Stimulated activated naive B cell treated with anti-CD40 and anti-IgM and Interleukin-4, amounts not matched to agents 10 μg/mL and 1 μg/mL and 100 μg/mL, for 72 hours (primary cell): ENCODE measurements at regions not wholly inside any gene's neighbourhood (a gene's known extent, or its start where the extent isn't known, plus 50 kb on each side); places are given as distances from the start of the nearest gene placed in this dataset.
"Not testable (repeated sequence)": the region's sequence is repeated elsewhere in the genome, so short reads cannot be mapped to it uniquely, and the experiment has no call there.

Experiments used
- ATAC-seq, 2 donors: fragments of 150-1000 bp; cut with Tn5 transposase; replicated peaks; 2 replicates each; pipeline ENCODE4 v1.10.0; 2021; ENCODE audit warnings: moderate library complexity in 1 of 2
- DNase-seq: peaks from one replicate; pipeline ENCODE4 v3.0.0; 2021
- H3K27ac Mint-ChIP-seq: one replicate; pipeline ENCODE4 v1.8.0; 2022; ENCODE audit warnings: mild to moderate bottlenecking, mixed read lengths
- H3K27me3 Mint-ChIP-seq, 2 donors: one replicate each; pipeline ENCODE4 v1.8.0; 2022; ENCODE audit warnings: mixed read lengths in 2 of 2
- H3K36me3 Mint-ChIP-seq, 2 donors: one replicate each; pipeline ENCODE4 v1.8.0; 2022; ENCODE audit warnings: mixed read lengths in 2 of 2, mild to moderate bottlenecking in 1 of 2
- H3K4me1 Mint-ChIP-seq, 2 donors: one replicate each; pipeline ENCODE4 v1.8.0; 2022; ENCODE audit warnings: mixed read lengths in 2 of 2, mild to moderate bottlenecking in 1 of 2
- H3K4me3 Mint-ChIP-seq, 2 donors: one replicate each; pipeline ENCODE4 v1.8.0; 2022; ENCODE audit warnings: mild to moderate bottlenecking in 2 of 2, mixed read lengths in 2 of 2, moderate library complexity in 1 of 2
- H3K9me3 Mint-ChIP-seq, 2 donors: one replicate each; pipeline ENCODE4 v1.8.0; 2022; ENCODE audit warnings: mixed read lengths in 2 of 2, mild to moderate bottlenecking in 1 of 2

DNA sequence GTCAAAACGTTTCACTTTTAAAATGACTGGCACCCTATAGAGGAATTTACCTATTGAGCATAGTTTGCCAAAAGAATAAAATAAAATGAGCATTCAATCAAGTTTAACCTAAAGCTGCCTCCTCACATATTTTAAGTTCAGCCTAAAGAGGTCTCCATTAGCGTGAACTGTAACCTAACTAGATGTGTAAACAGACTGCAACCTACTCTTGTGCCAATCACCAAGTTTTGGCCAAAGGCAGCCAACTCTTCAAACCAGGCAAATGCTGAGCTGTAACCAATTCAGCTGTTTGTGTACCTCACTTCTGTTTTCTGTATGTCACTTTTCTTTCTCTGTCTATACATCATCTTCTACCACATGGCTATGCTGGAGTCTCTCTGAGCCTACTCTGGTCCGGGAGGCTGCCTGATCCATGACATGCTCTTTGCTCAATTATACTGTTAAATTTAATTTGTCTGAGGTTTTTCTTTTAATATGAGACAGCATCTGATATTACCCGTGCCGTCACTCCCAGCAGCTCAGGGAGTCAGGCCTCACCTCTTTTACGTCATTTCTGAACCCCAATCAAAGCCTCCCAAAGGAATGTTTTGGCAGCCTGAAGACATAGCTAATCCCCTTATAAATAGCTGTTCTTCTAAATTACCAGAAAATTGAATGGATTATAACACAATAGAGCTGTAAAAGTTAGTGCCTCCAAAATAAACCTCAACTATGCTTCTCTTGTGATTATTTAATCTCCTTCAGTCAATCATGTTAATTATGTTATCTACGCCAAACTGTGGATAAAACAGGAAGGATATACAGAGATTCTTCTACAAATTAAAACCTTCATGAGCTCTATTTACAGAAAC, 81.0 kb upstream of the NR5A2 start:
- H3K9me3 Mint-ChIP-seq = no peaks in the 10 kb centered on the region
- H3K36me3 Mint-ChIP-seq = no peaks in the 10 kb centered on the region
- no peak overlapping the region for H3K4me3 Mint-ChIP-seq
- DNase-seq = no peak
- no peak for ATAC-seq
- peaks cover 0 to 9% of the 10 kb centered on the region in 2 donors for H3K4me1 Mint-ChIP-seq
- no peak overlapping the region for H3K27ac Mint-ChIP-seq
- H3K27me3 Mint-ChIP-seq = peaks cover 19 to 33% of the 10 kb centered on the region in 2 donors

DNA sequence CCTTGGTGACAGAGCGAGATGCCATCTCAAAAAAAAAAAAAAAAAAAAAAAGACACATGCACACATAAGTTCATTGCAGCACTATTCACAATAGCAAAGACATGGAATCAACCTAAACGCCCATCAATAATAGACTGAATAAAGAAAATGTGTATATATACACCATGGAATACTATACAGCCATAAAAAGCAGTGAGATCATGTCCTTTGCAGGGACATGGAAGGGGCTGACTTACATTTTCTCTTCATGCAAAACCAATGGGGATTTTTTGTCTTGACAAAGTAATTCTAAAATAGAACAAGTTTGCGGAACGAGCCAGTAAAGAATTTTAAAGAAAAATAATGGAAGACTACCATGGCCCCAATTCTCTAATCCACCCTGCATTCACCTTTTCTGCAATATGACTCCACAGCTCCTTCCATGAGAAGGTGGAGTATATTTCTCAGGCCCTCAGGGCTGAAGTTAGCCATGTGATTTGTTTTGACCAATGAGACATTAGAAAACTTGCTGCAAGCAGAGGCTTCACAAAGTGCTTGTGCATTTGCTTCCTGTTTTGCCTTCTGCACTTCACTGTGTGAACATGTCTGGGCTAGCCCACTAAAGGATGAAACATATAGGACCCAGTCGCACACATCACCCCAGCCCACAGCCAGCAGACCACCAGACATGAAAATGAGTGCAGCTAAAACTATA, 78.8 kb upstream of the NR5A2 start:
- ATAC-seq (peak; percentile 29 to 49), DNase-seq (no peak)
- Mint-ChIP-seq H3K4me3 (no peak overlapping the region), H3K36me3 (no peaks in the 10 kb centered on the region), H3K27me3 (peaks cover 28 to 37% of the 10 kb centered on the region in 2 donors), H3K4me1 (no peaks in the 10 kb centered on the region), H3K27ac (no peak overlapping the region), H3K9me3 (no peaks in the 10 kb centered on the region)

DNA sequence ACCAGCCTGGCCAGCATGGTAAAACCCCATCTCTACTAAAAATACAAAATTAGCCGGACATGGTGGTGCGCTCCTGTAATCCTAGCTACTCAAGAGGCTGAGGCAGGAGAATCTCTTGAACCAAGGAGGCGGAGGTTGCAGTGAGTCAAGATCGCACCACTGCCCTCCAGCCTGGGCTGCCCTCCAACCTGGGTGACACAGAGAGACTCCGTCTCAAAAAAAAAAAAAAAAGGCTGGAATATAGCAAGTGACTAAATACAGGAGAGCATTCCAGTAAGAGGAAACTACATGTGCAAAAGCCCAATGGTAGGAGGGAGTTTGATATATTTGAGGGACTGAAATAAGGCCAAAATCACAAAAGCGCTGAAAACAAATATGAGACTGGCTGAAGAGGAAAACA, 76.5 kb upstream of the NR5A2 start:
- not testable (repeated sequence) for H3K36me3 Mint-ChIP-seq, ATAC-seq, H3K27ac Mint-ChIP-seq, H3K4me3 Mint-ChIP-seq, H3K9me3 Mint-ChIP-seq, H3K4me1 Mint-ChIP-seq, DNase-seq
- H3K27me3 Mint-ChIP-seq = peaks cover 28 to 46% of the 10 kb centered on the region in 2 donors

DNA sequence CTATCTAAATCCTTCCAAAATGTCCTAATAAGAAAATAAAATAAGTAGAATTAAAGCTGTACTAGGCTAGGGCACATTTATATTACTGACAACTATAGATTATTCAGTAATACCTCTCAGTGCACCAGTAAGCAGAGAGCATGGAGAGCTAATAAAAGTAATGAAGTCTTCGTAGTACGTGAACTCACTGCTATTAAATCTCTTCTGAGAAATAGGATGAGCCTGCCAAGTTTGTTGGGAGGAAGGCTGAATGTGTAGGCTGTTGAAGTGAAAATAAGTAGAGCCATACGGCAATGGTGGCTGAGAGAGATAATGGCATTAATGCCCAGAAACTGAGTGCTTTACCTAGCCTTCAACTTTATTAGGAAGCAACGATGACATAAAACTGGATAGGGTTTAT, 73.9 kb upstream of the NR5A2 start:
- peaks cover 33 to 47% of the 10 kb centered on the region in 2 donors for H3K27me3 Mint-ChIP-seq
- H3K4me1 Mint-ChIP-seq = no peaks in the 10 kb centered on the region
- no peak for ATAC-seq

DNA sequence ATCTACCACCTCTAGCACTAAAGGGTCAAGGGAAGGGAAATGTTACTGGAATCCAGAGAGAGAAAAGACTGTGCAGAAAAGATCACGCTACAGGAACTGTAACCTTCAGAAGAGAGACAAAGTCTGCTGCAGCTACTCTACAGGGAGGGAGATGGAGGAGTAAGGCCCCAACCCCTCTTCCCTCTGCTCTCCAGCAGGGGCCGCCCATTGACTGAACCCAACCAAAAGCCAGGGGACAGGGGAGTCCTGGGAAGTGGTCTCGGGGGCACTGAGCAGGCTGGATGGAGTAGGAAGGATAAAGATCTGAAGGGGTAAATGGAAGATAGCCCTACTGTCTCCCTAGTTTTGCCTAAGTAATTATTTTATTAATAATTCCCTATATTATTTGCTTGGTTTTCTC, 72.8 kb upstream of the NR5A2 start:
- peaks cover 33 to 47% of the 10 kb centered on the region in 2 donors for H3K27me3 Mint-ChIP-seq

More for the DNA sequence above, 73.9 kb upstream of the NR5A2 start:
- DNase-seq = no peak
- H3K27ac Mint-ChIP-seq = no peak overlapping the region
- no peaks in the 10 kb centered on the region for H3K36me3 Mint-ChIP-seq
- no peak overlapping the region for H3K4me3 Mint-ChIP-seq
- H3K9me3 Mint-ChIP-seq = peaks cover 0 to 3% of the 10 kb centered on the region in 2 donors

DNA sequence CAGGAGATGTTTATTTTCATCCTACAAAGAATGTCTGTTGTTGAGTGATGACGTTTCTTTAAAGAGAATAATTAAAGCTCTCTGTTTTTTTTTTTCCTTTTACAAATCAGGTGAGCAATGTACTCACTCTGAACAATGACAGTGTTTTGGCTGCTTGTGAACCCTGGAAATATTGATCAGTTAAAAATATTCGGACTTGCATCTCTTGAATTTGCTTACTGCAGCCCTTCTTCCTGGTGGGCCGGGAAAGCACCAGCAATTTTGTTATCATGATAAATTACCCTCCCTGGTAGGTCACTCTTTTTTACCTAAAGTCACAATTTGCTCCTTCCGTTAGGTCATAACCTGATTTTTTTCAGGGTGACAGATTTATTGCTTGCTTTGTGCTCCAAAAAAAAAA, 72.3 kb upstream of the NR5A2 start:
- H3K27me3 Mint-ChIP-seq = peaks cover 34 to 48% of the 10 kb centered on the region in 2 donors
- H3K27ac Mint-ChIP-seq = no peak overlapping the region

More for the DNA sequence above, 72.8 kb upstream of the NR5A2 start:
- H3K4me1 Mint-ChIP-seq = no peaks in the 10 kb centered on the region
- H3K27ac Mint-ChIP-seq = no peak overlapping the region
- H3K9me3 Mint-ChIP-seq = peaks cover 0 to 3% of the 10 kb centered on the region in 2 donors
- ATAC-seq (peak; percentile 42 to 51), DNase-seq (no peak)
- no peak overlapping the region for H3K4me3 Mint-ChIP-seq
- no peaks in the 10 kb centered on the region for H3K36me3 Mint-ChIP-seq

DNA sequence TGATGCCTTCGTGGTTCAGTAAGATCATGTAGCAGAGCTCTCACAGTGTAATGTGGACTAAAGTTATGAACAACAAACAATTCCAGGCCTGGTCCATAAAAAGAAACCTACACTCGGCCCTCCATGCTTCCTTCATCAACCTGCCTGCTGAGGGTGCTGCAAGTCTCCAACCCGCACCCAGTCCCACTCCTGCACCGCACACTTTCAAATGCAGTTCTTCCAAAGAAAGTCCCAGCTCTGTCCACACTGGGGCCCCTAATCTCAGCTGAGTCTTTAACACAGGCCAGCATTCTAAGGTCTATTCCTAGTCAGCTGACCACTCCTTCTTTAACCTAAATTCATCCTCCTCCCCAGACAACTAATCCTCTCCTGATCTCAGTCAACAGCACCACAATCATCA, 71.5 kb upstream of the NR5A2 start:
- no peak for ATAC-seq
- H3K4me3 Mint-ChIP-seq = no peak overlapping the region
- DNase-seq = no peak

More for the DNA sequence above, 72.3 kb upstream of the NR5A2 start:
- H3K4me1 Mint-ChIP-seq = no peaks in the 10 kb centered on the region
- no peak for ATAC-seq
- peaks cover 0 to 3% of the 10 kb centered on the region in 2 donors for H3K9me3 Mint-ChIP-seq
- H3K36me3 Mint-ChIP-seq = no peaks in the 10 kb centered on the region
- no peak overlapping the region for H3K4me3 Mint-ChIP-seq
- DNase-seq = no peak

DNA sequence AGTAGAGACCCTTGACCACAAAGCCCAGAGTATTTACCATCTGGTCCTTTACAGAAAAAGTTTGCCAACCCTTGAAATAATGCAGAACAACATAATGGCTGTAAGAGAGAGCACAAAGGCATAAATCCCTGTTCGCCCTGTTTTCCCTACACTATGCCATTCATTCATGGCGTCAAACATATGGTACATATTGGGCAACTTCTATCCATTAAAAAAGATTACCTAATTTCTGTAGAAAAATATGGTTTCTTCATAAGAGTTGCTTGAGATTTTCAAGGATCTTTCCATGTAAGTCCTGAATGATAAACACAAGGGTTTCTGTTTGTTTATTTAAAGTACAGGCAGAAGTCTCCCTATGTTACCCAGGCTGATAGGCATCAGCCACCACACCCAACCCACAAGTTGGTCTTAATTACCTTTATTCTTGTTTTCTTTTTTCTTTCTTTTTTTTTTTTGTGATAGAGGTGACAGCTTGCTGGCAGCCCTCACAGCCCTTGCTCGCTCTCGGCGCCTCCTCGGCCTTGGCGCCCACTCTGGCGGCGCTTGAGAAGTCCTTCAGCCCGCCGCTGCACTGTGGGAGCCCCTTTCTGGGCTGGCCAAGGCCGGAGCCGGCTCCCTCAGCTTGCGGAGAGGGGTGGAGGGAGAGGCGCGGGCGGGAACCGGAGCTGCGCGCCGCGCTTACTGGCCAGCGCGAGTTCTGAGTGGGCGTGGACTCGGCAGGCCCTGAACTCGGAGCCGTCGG, 68.3 kb upstream of the NR5A2 start:
- no peak overlapping the region for H3K4me3 Mint-ChIP-seq
- H3K27ac Mint-ChIP-seq = no peak overlapping the region
- no peaks in the 10 kb centered on the region for H3K4me1 Mint-ChIP-seq
- DNase-seq (no peak), ATAC-seq (no peak)
- H3K27me3 Mint-ChIP-seq = peaks cover 43 to 63% of the 10 kb centered on the region in 2 donors
- H3K9me3 Mint-ChIP-seq = peaks cover 0 to 3% of the 10 kb centered on the region in 2 donors
- no peaks in the 10 kb centered on the region for H3K36me3 Mint-ChIP-seq

More for the DNA sequence above, 71.5 kb upstream of the NR5A2 start:
- H3K27ac Mint-ChIP-seq = no peak overlapping the region
- H3K4me1 Mint-ChIP-seq = no peaks in the 10 kb centered on the region
- no peaks in the 10 kb centered on the region for H3K36me3 Mint-ChIP-seq
- H3K9me3 Mint-ChIP-seq = peaks cover 0 to 3% of the 10 kb centered on the region in 2 donors
- peaks cover 38 to 52% of the 10 kb centered on the region in 2 donors for H3K27me3 Mint-ChIP-seq

DNA sequence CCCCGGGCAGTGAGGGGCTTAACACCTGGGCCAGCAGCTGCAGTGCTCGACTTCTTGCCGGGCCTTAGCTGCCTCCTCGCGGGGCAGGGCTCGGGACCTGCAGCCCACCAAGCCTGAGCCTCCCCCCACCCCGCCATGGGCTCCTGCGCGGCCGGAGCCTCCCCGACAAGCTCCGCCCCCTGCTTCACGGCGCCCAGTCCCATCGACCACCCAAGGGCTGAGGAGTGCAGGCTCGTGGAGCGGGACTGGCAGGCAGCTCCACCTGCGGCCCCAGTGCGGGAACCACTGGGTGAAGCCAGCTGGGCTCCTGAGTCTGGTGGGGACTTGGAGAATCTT, 67.8 kb upstream of the NR5A2 start:
- H3K27me3 Mint-ChIP-seq = peaks cover 48 to 64% of the 10 kb centered on the region in 2 donors
- no peaks in the 10 kb centered on the region for H3K4me1 Mint-ChIP-seq
- DNase-seq = no peak
- ATAC-seq = no peak
- no peak overlapping the region for H3K27ac Mint-ChIP-seq
- H3K36me3 Mint-ChIP-seq = no peaks in the 10 kb centered on the region
- peaks cover 0 to 3% of the 10 kb centered on the region in 2 donors for H3K9me3 Mint-ChIP-seq
- H3K4me3 Mint-ChIP-seq = no peak overlapping the region

DNA sequence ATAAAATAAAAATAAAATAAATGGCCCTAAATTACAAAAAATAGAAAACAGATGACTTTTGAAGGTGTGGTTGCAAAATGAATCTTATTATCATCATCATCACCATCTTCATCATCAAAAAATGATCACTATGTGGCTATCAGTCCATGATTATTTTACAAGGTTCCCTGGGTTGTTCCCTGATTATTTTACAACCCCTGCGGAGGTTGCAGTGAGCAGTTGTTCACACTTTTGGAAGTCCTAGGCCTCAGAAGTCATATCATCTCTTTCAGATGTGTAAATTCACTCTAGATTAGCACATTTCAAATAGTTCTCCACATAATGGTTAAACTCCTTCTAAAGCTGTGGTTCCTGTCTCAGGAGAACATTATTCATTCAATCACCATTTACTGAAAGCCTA, 57.4 kb upstream of the NR5A2 start:
- H3K4me3 Mint-ChIP-seq = no peak overlapping the region
- DNase-seq (no peak), ATAC-seq (no peak)
- H3K9me3 Mint-ChIP-seq = no peaks in the 10 kb centered on the region
- H3K27me3 Mint-ChIP-seq = peaks cover 54 to 56% of the 10 kb centered on the region in 2 donors
- H3K4me1 Mint-ChIP-seq = no peaks in the 10 kb centered on the region
- no peak overlapping the region for H3K27ac Mint-ChIP-seq
- H3K36me3 Mint-ChIP-seq = no peaks in the 10 kb centered on the region

DNA sequence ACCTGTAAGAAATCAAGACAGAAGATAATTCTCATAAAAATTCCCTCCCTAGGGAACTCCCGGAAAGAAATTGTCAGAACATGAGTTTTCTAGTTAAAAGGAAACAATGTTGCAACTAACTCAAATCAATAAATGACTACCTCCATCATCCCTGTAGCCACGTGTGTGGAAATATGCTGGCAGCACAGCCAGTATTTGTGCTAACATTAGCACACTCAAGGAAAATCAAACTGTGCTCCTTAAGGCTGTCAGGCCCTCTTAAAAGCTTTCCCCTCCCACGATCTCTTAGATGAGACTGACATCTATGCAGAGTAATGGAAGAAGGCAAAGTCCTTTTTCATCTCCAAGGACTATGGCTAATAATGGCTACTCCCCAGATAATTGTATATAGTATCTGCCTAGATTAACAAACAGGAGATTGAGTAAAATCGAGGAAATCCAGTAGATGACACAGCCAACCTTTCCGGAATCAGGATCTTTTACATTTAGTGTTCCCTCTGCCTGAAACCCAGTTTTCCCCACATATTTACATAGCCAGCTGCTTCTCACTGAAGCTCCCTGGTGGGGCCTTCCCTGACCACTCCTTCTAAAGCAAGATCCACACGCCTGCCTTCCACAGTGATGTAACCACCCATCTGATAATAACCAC, 50.9 kb upstream of the NR5A2 start:
- Mint-ChIP-seq H3K9me3 (no peaks in the 10 kb centered on the region), H3K27ac (no peak overlapping the region), H3K4me1 (peaks cover 9 to 16% of the 10 kb centered on the region in 2 donors), H3K36me3 (no peaks in the 10 kb centered on the region), H3K27me3 (peaks cover 38 to 53% of the 10 kb centered on the region in 2 donors), H3K4me3 (no peak overlapping the region)
- DNase-seq = no peak
- peak in 1 of 2 donors; percentile 14 for ATAC-seq
